ENCODE measurements at regions not wholly inside any gene's neighbourhood (a gene's known extent, or its start where the extent isn't known, plus 50 kb on each side); places are given as distances from the start of the nearest gene placed in this dataset.

- Histone ChIP-seq H3K27ac (no peak overlapping the region), H3K4me1 (peaks cover 0 to 6% (median 0%) of the 10 kb centered on the region in 4 donors), H3K4me3 (no peak overlapping the region), H3K9me3 (peaks cover 0 to 2% (median 0%) of the 10 kb centered on the region in 4 donors), H3K27me3 (no peaks in the 10 kb centered on the region), H3K36me3 (no peaks in the 10 kb centered on the region)
- 94 to 95% methylated on average over 9 of the region's 9 CpGs for WGBS, 2 donors
- TF ChIP-seq CTCF (IDR thresholded peaks at IDR 0.05) (no peak), POLR2AphosphoS5 (IDR thresholded peaks at IDR 0.05) (no peak), POLR2A (IDR thresholded peaks at IDR 0.05) (no peak), EP300 (IDR thresholded peaks at IDR 0.05) (no peak)
- intact Hi-C loops (cut with DNase I) = no loop called here
- DNase-seq = no peak
Measured at GRCh38 chr7:41331194-41331593, 371.7 kb downstream of the INHBA start.

GRCh38 chr7:41328544-41328943 is 374.3 kb downstream of the INHBA start:
- 86 to 88% methylated on average over 3 of the region's 3 CpGs for WGBS, 2 donors

GRCh38 chr7:41328131-41328530 is 374.8 kb downstream of the INHBA start:
- Histone ChIP-seq H3K4me3 (no peak overlapping the region), H3K9me3 (peaks cover 0 to 2% (median 0%) of the 10 kb centered on the region in 4 donors), H3K4me1 (no peaks in the 10 kb centered on the region), H3K27me3 (no peaks in the 10 kb centered on the region), H3K27ac (no peak overlapping the region), H3K36me3 (no peaks in the 10 kb centered on the region)
- DNase-seq = no peak
- TF ChIP-seq CTCF (IDR thresholded peaks at IDR 0.05) (no peak), POLR2AphosphoS5 (IDR thresholded peaks at IDR 0.05) (no peak), EP300 (IDR thresholded peaks at IDR 0.05) (no peak), POLR2A (IDR thresholded peaks at IDR 0.05) (no peak)
- 84 to 89% methylated on average over 3 of the region's 3 CpGs for WGBS, 2 donors
- intact Hi-C loops (cut with DNase I) = no loop called here

More at GRCh38 chr7:41328544-41328943, 374.3 kb downstream of the INHBA start:
- intact Hi-C loops (cut with DNase I) = no loop called here
- no peaks in the 10 kb centered on the region for H3K27me3 ChIP-seq
- no peak for TF ChIP-seq POLR2A (IDR thresholded peaks at IDR 0.05)
- no peak for TF ChIP-seq CTCF (IDR thresholded peaks at IDR 0.05)
- no peak for TF ChIP-seq EP300 (IDR thresholded peaks at IDR 0.05)
- TF ChIP-seq POLR2AphosphoS5 (IDR thresholded peaks at IDR 0.05) = no peak
- H3K4me3 ChIP-seq = no peak overlapping the region
- DNase-seq = no peak
- no peaks in the 10 kb centered on the region for H3K4me1 ChIP-seq
- peaks cover 0 to 2% (median 0%) of the 10 kb centered on the region in 4 donors for H3K9me3 ChIP-seq
- H3K36me3 ChIP-seq = no peaks in the 10 kb centered on the region
- no peak overlapping the region for H3K27ac ChIP-seq

GRCh38 chr7:41326616-41327015 is 376.3 kb downstream of the INHBA start:
- intact Hi-C loops (cut with DNase I) = no loop called here
- Histone ChIP-seq H3K27ac (no peak overlapping the region), H3K9me3 (no peaks in the 10 kb centered on the region), H3K27me3 (no peaks in the 10 kb centered on the region), H3K4me3 (no peak overlapping the region), H3K36me3 (no peaks in the 10 kb centered on the region), H3K4me1 (no peaks in the 10 kb centered on the region)
- TF ChIP-seq CTCF (IDR thresholded peaks at IDR 0.05) (no peak), POLR2A (IDR thresholded peaks at IDR 0.05) (no peak), EP300 (IDR thresholded peaks at IDR 0.05) (no peak), POLR2AphosphoS5 (IDR thresholded peaks at IDR 0.05) (no peak)
- 65 to 73% methylated on average over 1 of the region's 1 CpG for WGBS, 2 donors
- DNase-seq = no peak

GRCh38 chr7:41323806-41324205 is 379.1 kb downstream of the INHBA start:
- Histone ChIP-seq H3K4me3 (no peak overlapping the region), H3K27ac (no peak overlapping the region), H3K36me3 (no peaks in the 10 kb centered on the region), H3K27me3 (no peaks in the 10 kb centered on the region), H3K4me1 (no peaks in the 10 kb centered on the region), H3K9me3 (no peaks in the 10 kb centered on the region)
- intact Hi-C loops (cut with DNase I) = no loop called here
- DNase-seq = no peak
- WGBS, 2 donors = 75 to 82% methylated on average over 3 of the region's 3 CpGs
- TF ChIP-seq POLR2A (IDR thresholded peaks at IDR 0.05) (no peak), POLR2AphosphoS5 (IDR thresholded peaks at IDR 0.05) (no peak), CTCF (IDR thresholded peaks at IDR 0.05) (no peak), EP300 (IDR thresholded peaks at IDR 0.05) (no peak)

Data from sigmoid colon (tissue), 6 donors.